ENCODE measurements at regions not wholly inside any gene's neighbourhood (a gene's known extent, or its start where the extent isn't known, plus 50 kb on each side); places are given as distances from the start of the nearest gene placed in this dataset.
A peak's percentile ranks its signal among the peaks of the same experiment; 100 is the strongest.

- Mint-ChIP-seq H3K27ac (no peak overlapping the region), H3K9me3 (ENCODE audit: low read depth) (peaks cover 3% of the 10 kb centered on the region), H3K4me3 (no peak overlapping the region), H3K27me3 (no peaks in the 10 kb centered on the region), H3K4me1 (no peaks in the 10 kb centered on the region), H3K36me3 (no peaks in the 10 kb centered on the region)
- no peak for ATAC-seq
- no peak for DNase-seq
- CTCF ChIA-PET, result no interaction called here
Observed at GRCh38 chr10:61160253-61160652, 216.3 kb upstream of the RHOBTB1 start.

- no peaks in the 10 kb centered on the region for H3K27me3 Mint-ChIP-seq
- H3K27ac Mint-ChIP-seq, result no peak overlapping the region
- no peak overlapping the region for H3K4me3 Mint-ChIP-seq
- CTCF ChIA-PET, result interaction anchor here (1.3 kb wide), 1 partner anchor 19 kb away, joined by 3 read pairs; no protein-coding TSS in a partner anchor
- DNase-seq (no peak), ATAC-seq (no peak)
- H3K36me3 Mint-ChIP-seq, result no peaks in the 10 kb centered on the region
- peaks cover 3% of the 10 kb centered on the region for H3K9me3 Mint-ChIP-seq (ENCODE audit: low read depth)
- no peaks in the 10 kb centered on the region for H3K4me1 Mint-ChIP-seq
Observed at GRCh38 chr10:61159253-61159652, 215.3 kb upstream of the RHOBTB1 start.

DNA sequence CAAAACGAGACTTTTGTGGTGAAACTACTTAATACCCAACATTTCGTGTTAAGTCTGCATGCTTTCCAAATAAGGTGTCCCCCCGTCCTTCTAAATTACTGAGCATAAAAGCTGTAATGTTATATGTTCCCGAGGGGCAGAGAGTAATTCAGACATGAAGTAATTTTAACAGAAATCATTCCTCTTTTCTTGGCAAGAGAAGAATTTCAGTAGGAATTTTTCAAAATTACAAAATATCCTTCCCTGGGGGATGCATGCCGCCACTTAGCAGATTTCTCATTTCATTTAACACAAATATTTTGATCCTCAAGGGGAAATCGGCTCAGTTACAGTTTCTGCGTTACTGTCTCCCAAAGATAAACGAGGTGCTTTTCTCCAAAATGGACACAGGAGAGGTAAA is 213.2 kb upstream of the RHOBTB1 start:
- DNase-seq (no peak), ATAC-seq (no peak)
- peaks cover 3% of the 10 kb centered on the region for H3K9me3 Mint-ChIP-seq (ENCODE audit: low read depth)
- no peak overlapping the region for H3K27ac Mint-ChIP-seq
- CTCF ChIA-PET, result no interaction called here
- H3K27me3 Mint-ChIP-seq, result peaks cover 5% of the 10 kb centered on the region
- H3K4me3 Mint-ChIP-seq, result no peak overlapping the region
- no peaks in the 10 kb centered on the region for H3K4me1 Mint-ChIP-seq
- H3K36me3 Mint-ChIP-seq, result no peaks in the 10 kb centered on the region

DNA sequence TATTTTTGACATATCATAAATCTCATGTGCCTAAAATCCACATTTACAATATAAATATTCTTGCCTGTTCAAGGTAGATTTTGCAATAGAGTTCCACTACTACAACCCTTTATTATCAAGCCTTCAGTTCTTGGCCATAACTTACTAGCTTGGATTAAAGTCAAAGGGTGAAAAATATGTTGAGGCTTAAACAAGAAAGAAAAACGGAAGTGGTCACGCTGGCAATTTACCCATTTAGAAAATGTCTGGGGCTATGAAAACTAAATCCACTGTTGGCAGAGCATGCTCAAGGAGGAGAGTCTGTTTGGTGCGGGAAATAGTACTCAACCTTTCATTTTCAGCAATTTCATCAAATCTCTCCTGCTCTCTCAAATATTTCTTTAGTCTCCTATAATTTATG is 209.8 kb upstream of the RHOBTB1 start:
- peaks cover 5% of the 10 kb centered on the region for H3K27me3 Mint-ChIP-seq
- H3K36me3 Mint-ChIP-seq, result no peaks in the 10 kb centered on the region
- no peak overlapping the region for H3K27ac Mint-ChIP-seq
- ATAC-seq (no peak), DNase-seq (no peak)
- CTCF ChIA-PET, result no interaction called here
- H3K9me3 Mint-ChIP-seq (ENCODE audit: low read depth), result no peaks in the 10 kb centered on the region
- H3K4me1 Mint-ChIP-seq, result no peaks in the 10 kb centered on the region
- no peak overlapping the region for H3K4me3 Mint-ChIP-seq

DNA sequence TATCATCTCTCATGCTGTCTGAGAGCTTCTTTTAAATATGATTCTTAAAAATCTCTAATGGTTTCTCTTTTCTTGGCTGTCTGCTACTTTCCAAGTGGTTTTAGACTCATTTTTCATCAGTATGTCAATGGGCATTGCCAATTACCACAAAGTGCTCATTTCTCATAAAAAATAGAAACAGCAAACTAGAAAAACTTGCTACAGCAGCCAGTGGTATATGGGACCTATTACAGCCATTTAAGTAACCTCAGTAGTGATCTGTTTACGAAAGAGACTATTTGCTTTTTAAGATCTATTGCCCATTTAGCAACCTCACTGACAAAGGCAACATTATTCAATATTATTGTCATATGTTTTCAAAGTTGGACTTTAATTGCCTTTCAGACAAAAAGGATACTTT is 207.1 kb upstream of the RHOBTB1 start:
- Mint-ChIP-seq H3K27ac (no peak overlapping the region), H3K4me3 (no peak overlapping the region), H3K9me3 (ENCODE audit: low read depth) (no peaks in the 10 kb centered on the region), H3K36me3 (no peaks in the 10 kb centered on the region), H3K4me1 (no peaks in the 10 kb centered on the region), H3K27me3 (peaks cover 8% of the 10 kb centered on the region)
- no peak for ATAC-seq
- DNase-seq, result no peak
- CTCF ChIA-PET, result no interaction called here

DNA sequence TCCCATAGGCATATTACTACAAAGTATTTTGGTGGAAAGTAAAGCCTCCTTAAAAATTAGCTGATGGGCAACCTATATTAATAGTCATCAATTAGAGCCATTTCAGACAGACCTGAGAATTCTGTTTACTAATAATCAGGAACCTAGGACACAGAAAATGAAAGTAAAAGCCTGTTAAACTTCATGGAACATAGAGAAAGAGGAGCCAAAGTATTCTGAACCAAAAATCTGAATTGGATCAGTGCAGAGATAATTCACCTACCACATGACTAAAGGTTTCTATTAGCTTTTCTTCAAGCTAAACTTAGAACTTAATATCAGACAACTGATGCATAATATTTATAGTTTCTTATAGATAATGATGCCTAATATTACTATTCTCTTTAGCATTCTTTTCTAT is 204.5 kb upstream of the RHOBTB1 start:
- CTCF ChIA-PET, result no interaction called here
- ATAC-seq, result no peak
- H3K36me3 Mint-ChIP-seq, result no peaks in the 10 kb centered on the region
- no peak overlapping the region for H3K4me3 Mint-ChIP-seq
- no peaks in the 10 kb centered on the region for H3K4me1 Mint-ChIP-seq
- H3K27me3 Mint-ChIP-seq, result peaks cover 11% of the 10 kb centered on the region
- no peak for DNase-seq
- no peak overlapping the region for H3K27ac Mint-ChIP-seq
- no peaks in the 10 kb centered on the region for H3K9me3 Mint-ChIP-seq (ENCODE audit: low read depth)

GRCh38 chr10:61142987-61143386 is 199.0 kb upstream of the RHOBTB1 start:
- DNase-seq (no peak), ATAC-seq (no peak)
- H3K27ac Mint-ChIP-seq, result no peak overlapping the region
- H3K4me1 Mint-ChIP-seq, result no peaks in the 10 kb centered on the region
- peaks cover 14% of the 10 kb centered on the region for H3K27me3 Mint-ChIP-seq
- CTCF ChIA-PET, result no interaction called here
- H3K36me3 Mint-ChIP-seq, result no peaks in the 10 kb centered on the region
- no peak overlapping the region for H3K4me3 Mint-ChIP-seq
- H3K9me3 Mint-ChIP-seq (ENCODE audit: low read depth), result no peaks in the 10 kb centered on the region

- Mint-ChIP-seq H3K4me3 (no peak overlapping the region), H3K4me1 (no peaks in the 10 kb centered on the region), H3K9me3 (ENCODE audit: low read depth) (no peaks in the 10 kb centered on the region), H3K36me3 (no peaks in the 10 kb centered on the region), H3K27ac (no peak overlapping the region), H3K27me3 (peaks cover 10% of the 10 kb centered on the region)
- CTCF ChIA-PET, result interaction anchor here (0.7 to 1.4 kb wide), 10 partner anchors 18 to 609 kb away, joined by 3 to 5 read pairs (median 3); no protein-coding TSS in a partner anchor
- DNase-seq (no peak), ATAC-seq (peak; percentile 36)
Observed at GRCh38 chr10:61140765-61141392, 196.9 kb upstream of the RHOBTB1 start.

- CTCF ChIA-PET, result interaction anchor here (1.0 kb wide), 1 partner anchor 19 kb away, joined by 3 read pairs; no protein-coding TSS in a partner anchor
Observed at GRCh38 chr10:61139592-61139953, 195.6 kb upstream of the RHOBTB1 start.

DNA sequence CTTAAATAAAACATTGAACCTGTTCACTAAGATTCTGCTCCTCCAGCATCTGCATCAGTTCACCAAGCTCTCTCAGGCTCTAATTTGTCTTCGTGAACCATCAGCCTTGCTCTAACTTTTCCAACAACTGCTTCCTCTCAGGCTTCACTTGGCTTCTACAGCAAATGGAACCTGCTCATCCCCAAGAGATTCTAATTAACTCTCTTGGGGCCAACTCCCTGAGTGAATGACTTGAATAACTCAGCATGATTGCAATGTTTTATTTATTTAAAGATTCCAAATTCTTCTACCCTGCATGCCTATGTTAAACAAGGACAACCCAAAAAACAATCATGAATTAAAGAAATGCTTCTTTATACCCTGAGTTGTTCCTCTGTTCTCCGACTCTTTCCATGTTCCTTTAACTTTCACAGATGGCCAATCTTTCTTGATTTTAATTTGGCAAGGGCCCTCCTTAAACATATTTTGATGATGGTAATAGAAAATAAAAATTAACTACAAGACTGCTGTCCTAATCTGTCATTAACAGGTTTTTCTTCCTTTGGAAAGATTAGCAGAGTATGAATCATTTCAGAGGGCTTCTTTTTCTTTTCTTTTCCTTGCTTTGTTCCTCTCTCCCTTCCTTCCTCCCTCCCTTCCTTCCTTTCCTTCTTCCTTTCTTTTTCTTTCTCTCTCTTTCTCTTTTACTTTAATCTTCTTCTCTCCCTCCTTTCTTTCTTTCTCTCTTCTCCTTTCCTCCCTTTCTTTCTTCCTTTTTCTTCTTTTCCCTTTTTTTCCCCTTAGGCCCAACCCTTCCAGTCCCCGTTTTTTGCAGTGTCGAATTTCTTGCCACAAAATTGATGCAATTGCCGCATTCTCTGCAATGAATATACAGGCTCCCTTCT is 195.0 kb upstream of the RHOBTB1 start:
- CTCF ChIA-PET, result no interaction called here

More at GRCh38 chr10:61139592-61139953, 195.6 kb upstream of the RHOBTB1 start:
- H3K27me3 Mint-ChIP-seq, result peaks cover 3% of the 10 kb centered on the region
- H3K4me3 Mint-ChIP-seq, result no peak overlapping the region
- no peaks in the 10 kb centered on the region for H3K36me3 Mint-ChIP-seq
- H3K9me3 Mint-ChIP-seq (ENCODE audit: low read depth), result no peaks in the 10 kb centered on the region
- DNase-seq (no peak), ATAC-seq (no peak)
- no peaks in the 10 kb centered on the region for H3K4me1 Mint-ChIP-seq
- no peak overlapping the region for H3K27ac Mint-ChIP-seq

GRCh38 chr10:61136139-61136538 is 192.2 kb upstream of the RHOBTB1 start:
- Mint-ChIP-seq H3K4me1 (no peaks in the 10 kb centered on the region), H3K27ac (no peak overlapping the region), H3K27me3 (peaks cover 3% of the 10 kb centered on the region), H3K36me3 (no peaks in the 10 kb centered on the region), H3K9me3 (ENCODE audit: low read depth) (no peaks in the 10 kb centered on the region), H3K4me3 (no peak overlapping the region)
- no peak for DNase-seq
- CTCF ChIA-PET, result no interaction called here
- ATAC-seq, result no peak

More for the DNA sequence above, 195.0 kb upstream of the RHOBTB1 start:
- no peaks in the 10 kb centered on the region for H3K4me1 Mint-ChIP-seq
- no peaks in the 10 kb centered on the region for H3K36me3 Mint-ChIP-seq
- no peaks in the 10 kb centered on the region for H3K9me3 Mint-ChIP-seq (ENCODE audit: low read depth)
- H3K4me3 Mint-ChIP-seq, result no peak overlapping the region
- peaks cover 3% of the 10 kb centered on the region for H3K27me3 Mint-ChIP-seq
- H3K27ac Mint-ChIP-seq, result no peak overlapping the region
- DNase-seq, result no peak
- ATAC-seq, result no peak

DNA sequence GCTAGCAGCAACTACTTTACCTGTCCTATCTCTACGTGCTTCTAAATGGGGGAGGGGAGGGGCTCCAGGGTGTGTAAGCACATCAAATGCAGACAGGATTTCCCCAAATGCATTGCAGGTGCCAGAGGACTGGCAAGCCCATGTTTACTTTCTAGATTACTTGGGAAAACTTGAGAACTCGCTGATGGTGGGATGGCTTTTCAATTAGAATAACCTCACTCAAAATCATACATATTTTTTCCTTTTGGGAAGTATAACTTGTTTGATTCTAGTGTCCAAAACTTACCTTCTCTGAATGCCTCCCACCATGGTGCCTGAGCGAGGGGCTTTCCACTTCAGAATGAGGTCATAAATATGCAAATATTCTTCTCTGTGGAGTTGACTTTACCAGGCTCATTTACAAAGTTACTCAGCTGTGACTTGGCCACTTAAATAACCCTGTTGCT is 191.3 kb upstream of the RHOBTB1 start:
- Mint-ChIP-seq H3K27me3 (no peaks in the 10 kb centered on the region), H3K36me3 (no peaks in the 10 kb centered on the region), H3K9me3 (ENCODE audit: low read depth) (no peaks in the 10 kb centered on the region), H3K27ac (no peak overlapping the region), H3K4me3 (no peak overlapping the region), H3K4me1 (no peaks in the 10 kb centered on the region)
- no peak for ATAC-seq
- CTCF ChIA-PET, result no interaction called here
- DNase-seq, result no peak

DNA sequence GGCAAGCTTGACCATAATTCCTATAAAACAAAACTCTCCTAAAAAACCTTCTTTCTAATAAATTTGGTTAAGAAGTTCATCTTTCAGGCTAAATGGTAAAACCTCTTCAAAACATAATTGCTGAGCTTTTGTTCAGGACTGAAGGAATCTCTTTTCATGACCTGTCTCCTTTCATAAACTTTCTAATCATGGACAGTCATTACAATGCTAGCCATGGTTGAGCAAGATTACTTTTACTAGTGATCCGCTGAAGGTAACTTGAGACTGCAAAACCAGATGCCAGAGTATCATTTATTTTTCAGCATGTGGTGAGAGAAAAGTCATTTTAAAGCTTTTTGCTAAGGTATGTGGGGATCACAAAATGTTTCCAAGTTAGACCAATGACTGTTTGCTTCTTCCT is 186.4 kb upstream of the RHOBTB1 start:
- Mint-ChIP-seq H3K9me3 (ENCODE audit: low read depth) (no peaks in the 10 kb centered on the region), H3K36me3 (no peaks in the 10 kb centered on the region), H3K4me3 (no peak overlapping the region), H3K4me1 (no peaks in the 10 kb centered on the region), H3K27ac (no peak overlapping the region), H3K27me3 (peaks cover 5% of the 10 kb centered on the region)
- DNase-seq (no peak), ATAC-seq (no peak)
- CTCF ChIA-PET, result no interaction called here

GRCh38 chr10:61128196-61128595 is 184.2 kb upstream of the RHOBTB1 start:
- ATAC-seq, result no peak
- peaks cover 5% of the 10 kb centered on the region for H3K27me3 Mint-ChIP-seq
- no peaks in the 10 kb centered on the region for H3K36me3 Mint-ChIP-seq
- CTCF ChIA-PET, result no interaction called here
- H3K4me3 Mint-ChIP-seq, result no peak overlapping the region
- DNase-seq, result no peak
- H3K27ac Mint-ChIP-seq, result no peak overlapping the region
- no peaks in the 10 kb centered on the region for H3K9me3 Mint-ChIP-seq (ENCODE audit: low read depth)
- H3K4me1 Mint-ChIP-seq, result no peaks in the 10 kb centered on the region
